COLO829 (cell line): ENCODE measurements at regions not wholly inside any gene's neighbourhood (a gene's known extent, or its start where the extent isn't known, plus 50 kb on each side); places are given as distances from the start of the nearest gene placed in this dataset.

Source experiments
- DNase-seq: peaks from one replicate; pipeline ENCODE4 v3.0.0; 2012; ENCODE audit warnings: low spot score

DNA sequence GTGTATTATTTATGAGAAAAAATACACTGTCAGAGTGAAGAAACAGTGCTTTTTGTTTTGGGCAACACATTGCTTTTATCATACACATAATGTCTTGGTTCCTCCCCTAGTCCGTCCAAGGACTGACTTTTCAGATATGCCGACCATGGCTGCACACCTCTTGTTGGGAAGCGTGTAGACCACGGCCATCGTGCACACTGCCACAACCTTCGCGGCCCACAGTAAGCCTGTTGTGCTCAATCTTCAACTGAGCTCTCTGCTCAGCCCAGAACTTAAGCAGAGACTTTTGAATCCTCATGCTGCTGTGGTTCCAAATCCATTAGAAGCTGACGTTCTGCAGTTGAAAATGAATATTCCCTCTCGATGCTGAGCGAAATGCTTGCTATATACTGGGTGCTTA, 157.6 kb upstream of the IRX2 start:
- DNase-seq = no peak

DNA sequence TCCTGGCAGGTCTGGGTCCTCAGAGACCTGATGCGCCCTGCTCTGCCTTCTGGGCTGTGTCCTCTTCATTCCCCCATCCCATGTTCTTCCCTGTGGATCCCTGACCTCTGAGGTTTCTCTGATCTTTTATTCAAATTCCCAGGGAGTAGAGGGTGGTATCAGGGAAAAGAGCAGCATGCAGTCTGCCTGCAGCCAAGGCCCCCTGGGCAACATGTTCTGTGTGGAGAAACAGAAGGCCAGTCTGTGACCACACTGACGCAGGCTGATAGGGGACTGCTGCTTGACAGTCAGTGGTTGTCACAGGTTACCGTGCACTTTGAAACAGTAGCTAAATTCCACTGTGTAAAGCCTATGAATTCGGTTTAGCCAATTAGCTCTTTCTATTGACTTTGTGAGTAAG, 156.6 kb upstream of the IRX2 start:
- DNase-seq = no peak

DNA sequence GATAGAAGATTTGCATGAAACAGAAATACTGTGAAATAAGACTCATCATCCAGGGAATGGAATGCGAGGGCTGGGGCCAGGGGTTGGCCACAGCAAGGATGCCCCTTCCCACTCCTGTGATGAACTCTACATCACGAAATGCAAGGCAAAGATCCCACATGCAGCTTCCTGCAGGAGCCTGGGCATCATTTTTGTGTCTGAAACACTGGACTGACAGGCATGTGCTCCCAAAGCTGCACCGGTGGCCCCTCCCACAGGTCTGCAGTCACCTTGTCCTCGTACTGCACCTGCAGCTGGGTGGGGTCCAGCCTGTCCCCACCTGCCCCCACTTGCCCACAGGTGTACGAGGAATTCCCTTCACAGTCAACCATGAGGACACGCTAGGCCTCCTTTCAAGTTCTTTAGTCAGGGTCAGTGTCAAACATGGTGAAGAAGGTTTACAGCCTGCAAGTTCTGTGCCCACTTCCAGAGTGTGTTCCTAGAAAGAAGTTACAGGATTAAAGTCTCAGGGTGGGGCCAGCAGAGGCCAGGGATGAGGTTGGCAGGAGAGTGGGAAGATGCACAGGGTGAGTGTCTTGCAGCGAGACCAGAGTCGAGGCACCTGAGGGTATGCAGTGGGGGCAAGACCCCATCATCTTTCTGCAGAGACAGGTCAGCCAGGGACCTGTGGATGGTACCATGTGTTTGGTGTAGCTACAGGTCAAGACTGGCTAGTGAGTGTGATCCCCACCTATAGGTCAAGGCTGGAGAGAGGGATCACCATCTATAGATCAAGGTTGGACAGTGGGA, 155.0 kb upstream of the IRX2 start:
- DNase-seq = no peak

- no peak for DNase-seq
Measured at GRCh38 chr5:2905741-2906140, 154.3 kb upstream of the IRX2 start.

GRCh38 chr5:2904956-2905355, 153.5 kb upstream of the IRX2 start:
- DNase-seq = no peak

DNA sequence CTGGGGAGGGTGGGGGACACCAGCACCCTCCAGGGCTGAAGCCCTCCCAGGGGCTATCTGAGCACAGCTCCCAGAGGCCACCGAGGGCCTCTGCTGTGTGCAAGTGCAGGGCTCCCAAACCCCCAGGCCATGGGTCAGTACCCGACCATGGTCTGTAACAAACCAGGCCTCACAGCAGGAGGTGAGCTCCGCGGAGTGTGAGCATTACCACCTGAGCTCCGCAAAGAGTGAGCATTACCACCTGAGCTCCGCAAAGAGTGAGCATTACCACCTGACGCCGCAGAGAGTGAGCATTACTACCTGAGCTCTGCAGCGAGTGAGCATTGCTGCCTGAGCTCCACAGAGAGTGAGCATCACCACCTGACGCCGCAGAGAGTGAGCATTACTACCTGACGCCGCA, 152.9 kb upstream of the IRX2 start:
- no peak for DNase-seq

DNA sequence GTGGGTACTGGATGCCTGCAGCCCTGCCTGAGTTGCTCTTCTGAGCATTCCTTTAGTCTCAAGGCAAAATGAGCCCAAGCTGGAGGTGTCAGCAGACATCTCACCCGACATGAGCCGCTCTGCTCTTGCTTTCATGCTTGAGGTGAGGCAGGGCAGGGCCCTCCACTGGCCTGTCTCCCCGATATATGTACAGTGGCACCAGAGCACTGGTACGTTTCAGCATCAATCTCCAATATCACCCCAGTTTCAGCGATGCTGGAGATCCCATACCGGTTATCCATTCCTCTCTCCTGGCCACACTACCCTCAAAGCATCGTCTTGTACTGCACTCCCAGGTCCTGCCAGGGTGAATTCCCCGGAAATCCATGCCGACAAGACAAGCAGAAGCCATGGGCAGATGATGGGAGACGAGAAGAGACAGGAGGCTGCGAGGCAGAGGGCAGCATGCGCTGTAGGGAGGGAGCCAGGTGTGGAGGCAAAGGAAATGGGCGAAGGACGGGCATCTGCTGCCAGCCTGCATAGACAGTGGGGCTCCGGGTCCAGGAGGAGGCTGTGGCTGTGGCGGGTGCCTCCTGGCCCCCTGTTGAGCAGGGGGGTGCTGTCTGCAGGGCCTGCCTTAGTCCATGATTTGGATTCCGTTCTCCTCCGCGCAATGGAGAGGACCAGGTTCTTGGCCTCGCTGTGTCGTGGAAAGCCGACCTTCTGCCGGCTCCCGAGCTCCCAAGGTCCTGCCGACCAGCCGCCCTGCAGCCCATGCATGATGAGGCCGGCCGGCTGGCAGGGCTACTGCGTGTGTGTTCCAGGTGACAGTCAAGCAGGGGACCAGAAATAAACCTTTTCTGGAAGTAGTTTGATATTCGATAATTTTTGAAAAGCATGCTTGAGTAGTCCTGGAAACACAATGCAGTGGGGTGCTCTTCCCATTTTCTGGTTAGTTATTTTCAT, 152.2 kb upstream of the IRX2 start:
- no peak for DNase-seq

GRCh38 chr5:2902742-2903297, 151.3 kb upstream of the IRX2 start:
- no peak for DNase-seq

GRCh38 chr5:2902186-2902585, 150.7 kb upstream of the IRX2 start:
- DNase-seq = no peak

GRCh38 chr5:2901511-2901910, 150.0 kb upstream of the IRX2 start:
- DNase-seq = no peak

GRCh38 chr5:2901096-2901495, 149.6 kb upstream of the IRX2 start:
- DNase-seq = no peak

- DNase-seq = no peak
Measured at GRCh38 chr5:2900360-2900759, 148.9 kb upstream of the IRX2 start.

DNA sequence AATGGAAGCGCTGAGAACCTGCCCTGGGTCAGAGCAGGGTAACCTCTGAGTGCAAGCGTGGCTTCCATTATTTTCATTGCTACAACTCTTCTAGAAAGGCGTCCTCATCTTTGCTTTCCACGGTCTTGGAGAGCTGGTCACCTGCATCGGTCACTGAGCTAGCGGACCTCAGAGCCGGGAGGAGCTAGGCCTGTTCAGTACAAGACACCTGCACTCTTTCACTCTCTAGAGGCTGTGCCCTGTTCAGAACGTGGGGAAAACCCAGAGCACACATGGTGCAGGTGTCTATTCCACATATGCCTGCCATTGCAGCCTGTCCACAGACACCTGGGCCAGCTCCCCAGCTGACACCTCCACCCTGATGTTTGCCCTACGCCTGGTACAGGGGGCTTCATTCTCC, 147.8 kb upstream of the IRX2 start:
- DNase-seq = no peak

GRCh38 chr5:2898661-2899060, 147.2 kb upstream of the IRX2 start:
- no peak for DNase-seq

- DNase-seq = no peak
Measured at GRCh38 chr5:2897276-2897961, 145.9 kb upstream of the IRX2 start.

DNA sequence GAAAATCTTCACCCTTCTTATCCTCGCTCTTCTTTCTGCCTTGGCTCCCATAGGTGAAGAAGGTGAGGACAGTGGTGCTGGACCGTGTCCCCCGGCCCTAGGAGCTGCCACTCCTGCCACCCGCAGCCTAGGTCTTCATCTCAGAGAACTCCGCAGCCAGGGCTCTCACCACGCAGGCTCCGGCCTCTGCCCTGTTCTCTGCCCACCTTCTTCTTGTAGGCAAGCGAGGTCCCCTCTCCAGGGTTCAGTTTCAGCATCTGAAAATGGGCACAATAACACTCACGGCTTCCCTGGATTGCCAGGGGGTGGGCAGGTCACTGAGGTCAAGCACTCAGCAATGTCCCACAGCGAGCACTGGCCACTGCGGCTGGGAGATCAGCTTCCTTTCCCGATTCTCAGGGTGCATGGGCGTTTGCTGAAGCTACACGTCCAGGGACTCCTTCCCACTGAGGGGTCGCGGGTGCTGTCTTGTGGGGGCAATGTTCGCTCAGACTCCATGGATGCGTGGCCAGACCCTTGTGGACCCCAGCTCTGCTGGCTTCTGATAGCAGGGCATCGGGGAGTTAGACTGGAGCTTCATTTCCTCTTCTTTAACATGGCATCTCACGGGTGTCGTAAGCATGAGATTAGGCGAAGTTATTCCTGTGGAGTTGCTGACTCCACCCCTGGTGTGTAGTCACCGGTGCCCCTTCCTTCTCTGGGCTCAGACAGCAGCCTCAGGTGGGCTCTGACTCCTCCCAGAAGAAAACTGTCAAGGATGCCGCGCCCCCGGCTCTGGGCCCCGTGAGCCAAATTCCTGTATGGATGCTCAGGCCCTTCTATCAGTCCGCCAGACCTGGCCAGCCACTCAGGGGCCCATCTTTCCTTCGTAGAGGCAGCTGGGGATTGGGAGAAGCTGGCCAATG, 145.1 kb upstream of the IRX2 start:
- DNase-seq = no peak

DNA sequence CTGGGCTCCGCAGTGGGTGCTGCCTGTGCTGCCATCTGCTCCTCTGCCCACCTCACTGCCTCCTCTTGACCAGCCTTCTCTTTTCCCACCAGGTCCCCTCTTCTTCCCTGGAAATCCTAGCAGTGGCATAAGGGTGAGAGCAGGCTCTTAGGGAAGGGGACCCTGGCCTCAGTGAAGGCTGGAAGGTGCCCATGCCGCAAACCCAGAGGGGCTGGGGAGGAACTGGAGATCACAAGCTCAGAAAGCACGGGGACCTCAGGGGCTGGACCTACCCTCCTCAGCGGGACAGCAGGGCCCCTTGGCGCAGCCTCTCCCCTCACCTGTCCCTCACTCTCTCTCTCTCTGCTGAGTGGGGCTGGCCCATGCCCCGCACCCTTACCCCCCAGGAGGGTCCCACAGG, 144.4 kb upstream of the IRX2 start:
- DNase-seq = no peak

GRCh38 chr5:2895196-2895595, 143.7 kb upstream of the IRX2 start:
- DNase-seq = no peak

DNA sequence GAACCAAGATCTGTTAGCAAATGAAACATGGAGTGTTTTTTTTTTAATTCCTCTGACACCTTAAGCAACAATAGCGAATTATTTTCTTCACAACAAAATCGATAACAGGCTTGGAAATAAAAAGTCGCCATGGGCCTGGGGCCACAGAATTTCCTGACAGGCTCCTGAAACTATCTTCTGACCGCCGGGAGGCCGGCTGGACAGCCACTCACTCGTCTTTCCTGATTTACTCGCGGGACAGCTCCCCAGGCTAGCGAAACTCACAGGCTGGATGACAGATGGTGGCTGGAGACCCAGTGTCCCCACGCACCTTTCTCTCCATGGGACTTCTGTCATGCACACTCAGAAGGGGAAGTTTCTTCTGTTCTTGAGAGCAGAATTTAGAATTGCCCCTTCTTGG, 143.3 kb upstream of the IRX2 start:
- no peak for DNase-seq

- DNase-seq = no peak
Measured at GRCh38 chr5:2894316-2894715, 142.8 kb upstream of the IRX2 start.

DNA sequence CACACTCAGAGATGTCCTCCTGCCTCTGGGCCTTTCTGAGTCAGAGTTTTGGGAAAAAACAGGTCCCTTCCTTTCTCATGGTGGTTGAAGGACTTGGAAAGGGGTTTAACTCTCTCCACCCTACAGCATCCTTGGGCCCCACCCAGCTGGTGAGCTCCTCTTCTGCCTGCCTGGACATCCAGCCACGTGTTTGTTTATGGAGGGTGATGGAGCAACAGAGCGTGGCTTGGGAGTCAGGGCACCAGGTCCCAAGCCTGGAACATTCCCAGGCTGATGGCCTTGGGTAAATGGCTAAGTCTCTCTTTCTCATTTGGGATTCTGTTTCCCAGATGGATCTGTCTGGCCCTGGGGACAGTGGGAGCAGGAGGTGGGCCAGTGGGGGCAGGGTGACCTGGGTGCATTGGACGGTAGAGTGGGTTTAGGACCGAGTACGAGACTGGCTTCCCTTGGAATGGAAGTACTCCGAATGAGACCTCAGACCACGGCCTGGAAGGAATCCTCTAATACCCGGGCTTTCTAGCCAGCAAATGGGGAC, 141.1 kb upstream of the IRX2 start:
- DNase-seq = no peak
